Astrocyte of the spinal cord (primary cell): ENCODE measurements at regions not wholly inside any gene's neighbourhood (a gene's known extent, or its start where the extent isn't known, plus 50 kb on each side); places are given as distances from the start of the nearest gene placed in this dataset.

Source experiments
- DNase-seq: peaks from one replicate; pipeline ENCODE4 v3.0.0; 2011; ENCODE audit warnings: low read depth, low spot score
- H3K4me3 ChIP-seq: 2 replicates; pipeline ENCODE4 v1.5.1; 2011; ENCODE audit warnings: low read depth, mild to moderate bottlenecking, low read length, moderate library complexity
- in situ Hi-C: cut with HindIII; loops from 2 replicates; pipeline ENCODE4 v1.10.0; 2017; ENCODE audit warnings: low sequenced_read_pairs
- TF ChIP-seq, protein P1 (sequence below): IDR thresholded peaks from 2 replicates; pipeline ENCODE4 v1.5.1; 2012; ENCODE audit warnings: low read depth, mild to moderate bottlenecking, low read length, inconsistent platforms

- in situ Hi-C loops, result no loop called here
- TF ChIP-seq, protein P1, sequence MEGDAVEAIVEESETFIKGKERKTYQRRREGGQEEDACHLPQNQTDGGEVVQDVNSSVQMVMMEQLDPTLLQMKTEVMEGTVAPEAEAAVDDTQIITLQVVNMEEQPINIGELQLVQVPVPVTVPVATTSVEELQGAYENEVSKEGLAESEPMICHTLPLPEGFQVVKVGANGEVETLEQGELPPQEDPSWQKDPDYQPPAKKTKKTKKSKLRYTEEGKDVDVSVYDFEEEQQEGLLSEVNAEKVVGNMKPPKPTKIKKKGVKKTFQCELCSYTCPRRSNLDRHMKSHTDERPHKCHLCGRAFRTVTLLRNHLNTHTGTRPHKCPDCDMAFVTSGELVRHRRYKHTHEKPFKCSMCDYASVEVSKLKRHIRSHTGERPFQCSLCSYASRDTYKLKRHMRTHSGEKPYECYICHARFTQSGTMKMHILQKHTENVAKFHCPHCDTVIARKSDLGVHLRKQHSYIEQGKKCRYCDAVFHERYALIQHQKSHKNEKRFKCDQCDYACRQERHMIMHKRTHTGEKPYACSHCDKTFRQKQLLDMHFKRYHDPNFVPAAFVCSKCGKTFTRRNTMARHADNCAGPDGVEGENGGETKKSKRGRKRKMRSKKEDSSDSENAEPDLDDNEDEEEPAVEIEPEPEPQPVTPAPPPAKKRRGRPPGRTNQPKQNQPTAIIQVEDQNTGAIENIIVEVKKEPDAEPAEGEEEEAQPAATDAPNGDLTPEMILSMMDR, result no peak
- H3K4me3 ChIP-seq, result no peak overlapping the region
- no peak for DNase-seq
Observed at GRCh38 chr5:57410374-57411320, 72.0 kb downstream of the ACTBL2 start.

- in situ Hi-C loops, result no loop called here
- peak; percentile 36 for DNase-seq
- TF ChIP-seq, protein P1, result no peak
- H3K4me3 ChIP-seq, result no peak overlapping the region
Observed at GRCh38 chr5:57408714-57409113, 73.9 kb downstream of the ACTBL2 start.

DNA sequence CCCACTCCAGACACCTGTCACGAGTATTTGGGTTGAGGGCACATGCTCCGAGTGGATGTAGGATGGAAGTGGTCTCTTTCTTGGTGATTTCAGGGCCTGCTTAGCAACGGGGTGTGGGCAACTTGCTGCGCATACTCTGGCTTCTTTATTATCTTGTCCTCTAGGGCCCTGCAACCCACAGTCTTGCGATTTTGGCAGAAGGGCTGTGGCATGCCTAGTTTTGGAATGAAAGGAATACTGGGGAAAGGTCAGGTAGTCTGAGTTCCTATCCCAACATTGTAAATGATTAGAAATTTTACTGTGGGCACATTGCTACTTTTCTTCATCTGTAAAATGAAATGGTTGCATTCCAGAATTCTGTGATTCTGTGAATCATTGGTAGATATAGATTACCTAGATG lies 74.3 kb downstream of the ACTBL2 start:
- TF ChIP-seq, protein P1, result no peak
- in situ Hi-C loops, result no loop called here

DNA sequence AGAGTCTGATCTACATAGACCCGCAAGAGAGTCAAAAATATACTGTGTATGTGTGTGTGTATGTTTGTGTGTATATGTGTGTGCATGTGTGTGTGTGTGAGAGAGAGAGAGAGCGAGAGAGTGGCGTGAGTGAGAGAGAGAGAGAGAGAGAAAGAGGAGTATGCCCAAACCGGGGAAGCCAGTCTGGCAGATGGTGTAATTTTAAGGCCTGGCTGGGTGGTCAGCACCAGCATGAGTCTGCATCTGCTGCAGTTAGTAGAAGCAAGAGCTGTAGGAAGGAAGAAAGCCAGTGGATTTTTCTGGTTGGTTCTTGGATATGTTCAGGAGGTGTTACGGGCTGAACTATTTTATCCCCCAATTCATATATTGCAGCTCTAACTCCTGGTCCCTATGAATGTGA lies 75.2 kb downstream of the ACTBL2 start:
- TF ChIP-seq, protein P1, result no peak
- in situ Hi-C loops, result no loop called here
- no peak for DNase-seq
- no peak overlapping the region for H3K4me3 ChIP-seq

More for the DNA sequence above, 74.3 kb downstream of the ACTBL2 start:
- H3K4me3 ChIP-seq, result no peak overlapping the region
- DNase-seq, result no peak

GRCh38 chr5:57406641-57407040 lies 76.0 kb downstream of the ACTBL2 start:
- no peak for DNase-seq
- in situ Hi-C loops, result no loop called here
- H3K4me3 ChIP-seq, result no peak overlapping the region
- TF ChIP-seq, protein P1, result no peak

GRCh38 chr5:57405984-57406383 lies 76.6 kb downstream of the ACTBL2 start:
- H3K4me3 ChIP-seq, result no peak overlapping the region
- in situ Hi-C loops, result no loop called here
- no peak for DNase-seq
- TF ChIP-seq, protein P1, result no peak
